Endothelial cell of umbilical vein (primary cell): ENCODE measurements at regions not wholly inside any gene's neighbourhood (a gene's known extent, or its start where the extent isn't known, plus 50 kb on each side); places are given as distances from the start of the nearest gene placed in this dataset.

Experiments used
- BruUV-seq: library from RNA; stranded (reverse); fragments of 400-500 nt; replicated peaks from 2 replicates; lab custom pipeline; 2021; lab: Mats Ljungman, UMichigan
- CTCF ChIA-PET: fragments of 300-600, 350-600 bp; sonication (Branson Sonifier 250); formaldehyde crosslinking; loops from one replicate; lab custom pipeline; 2021; ENCODE audit warnings: antibody characterized with exemption, inconsistent platforms; lab: Charles Lee
- POLR2A ChIA-PET: fragments of 300-600, 350-600 bp; sonication (Branson Sonifier 250); formaldehyde crosslinking; loops from one replicate; lab custom pipeline; 2021; ENCODE audit warnings: antibody characterized with exemption, inconsistent platforms; lab: Charles Lee
- DNase-seq: peaks from one replicate; pipeline ENCODE4 v3.0.0-alpha.2; 2011; ENCODE audit warnings: low read depth, low spot score
- FAIRE-seq: peaks from 2 replicates; lab custom pipeline; 2011; peaks lifted over from hg19 to GRCh38; lab: Jason Lieb, UNC
- H2AFZ ChIP-seq: 2 replicates; pipeline ENCODE4 v1.6.0; 2012; ENCODE audit warnings: low read depth, low read length, control low read depth, inconsistent platforms
- H3K27ac ChIP-seq: 2 replicates; pipeline ENCODE4 v1.5.1; 2011; ENCODE audit warnings: low read depth, mild to moderate bottlenecking, control low read depth, low read length, moderate library complexity; ENCODE audit not compliant: insufficient read depth
- H3K27me3 ChIP-seq, 2 experiments: 2 replicates each; pipeline versions ENCODE4 v1.6.0 to v1.6.1; 2011; ENCODE audit warnings: low read length in 2 of 2, mixed read lengths in 1 of 2; ENCODE audit not compliant: control insufficient read depth in 2 of 2, insufficient read depth in 2 of 2
- H3K36me3 ChIP-seq, 2 experiments: 2 replicates in 1 of 2; 3 replicates in 1 of 2; pipeline ENCODE4 v1.5.1; 2011; ENCODE audit warnings: low read length in 2 of 2, mild to moderate bottlenecking in 1 of 2, moderate library complexity in 1 of 2; ENCODE audit not compliant: control insufficient read depth in 2 of 2, insufficient read depth in 2 of 2; ENCODE audit errors: extremely low read depth in 1 of 2
- H3K4me1 ChIP-seq: 3 replicates; pipeline ENCODE4 v1.5.1; 2011; ENCODE audit warnings: mild to moderate bottlenecking, low read length; ENCODE audit not compliant: control insufficient read depth, insufficient read depth; ENCODE audit errors: extremely low read depth
- H3K4me2 ChIP-seq: 2 replicates; pipeline ENCODE4 v1.6.1; 2011; ENCODE audit warnings: low read length, control low read depth, mixed read lengths; ENCODE audit not compliant: insufficient read depth
- H3K4me3 ChIP-seq, 3 experiments: fragments of 200-600 bp in 1 of 3; sonication (generic), shearing (Covaris generic) in 1 of 3; replicated peaks in 1 of 3; 2 replicates each; pipeline ENCODE4 v1.5.1; 2011 to 2016; ENCODE audit warnings: control low read depth in 3 of 3, low read length in 3 of 3, mild to moderate bottlenecking in 2 of 3, inconsistent platforms in 1 of 3, low read depth in 1 of 3, moderate library complexity in 1 of 3; ENCODE audit not compliant: insufficient read depth in 1 of 3
- H3K79me2 ChIP-seq: 2 replicates; pipeline ENCODE4 v1.6.0; 2012; ENCODE audit warnings: low read length, inconsistent platforms; ENCODE audit not compliant: control insufficient read depth, insufficient read depth
- H3K9ac ChIP-seq: replicated peaks from 2 replicates; pipeline ENCODE3; 2011; ENCODE audit warnings: low read length, control low read depth; ENCODE audit not compliant: insufficient read depth; ENCODE audit errors: extremely low read depth
- H3K9me1 ChIP-seq: replicated peaks from 3 replicates; pipeline ENCODE4 v1.6.0; 2011; ENCODE audit warnings: mild to moderate bottlenecking, low read length; ENCODE audit not compliant: control insufficient read depth, insufficient read depth; ENCODE audit errors: extremely low read depth
- H3K9me3 ChIP-seq: replicated peaks from 2 replicates; pipeline ENCODE4 v1.5.1; 2012; ENCODE audit warnings: low read length, inconsistent platforms; ENCODE audit not compliant: control insufficient read depth, insufficient read depth
- H4K20me1 ChIP-seq: replicated peaks from 2 replicates; pipeline ENCODE3; 2011; ENCODE audit warnings: mild to moderate bottlenecking, low read length; ENCODE audit not compliant: control insufficient read depth, insufficient read depth; ENCODE audit errors: extremely low read depth
- CTCF ChIP-seq, 2 donors: IDR thresholded peaks; 1 replicate in 1 of 2; 2 replicates in 1 of 2; pipeline ENCODE4 v1.5.1; 2011; ENCODE audit warnings: low read length in 2 of 2, mild to moderate bottlenecking in 2 of 2, moderate library complexity in 2 of 2, control low read depth in 1 of 2, inconsistent platforms in 1 of 2, low read depth in 1 of 2; ENCODE audit not compliant: insufficient read depth in 1 of 2; ENCODE audit errors: extremely low read depth in 1 of 2
- EZH2 ChIP-seq: IDR thresholded peaks from 2 replicates; pipeline ENCODE4 v1.6.1; 2012; ENCODE audit warnings: borderline replicate concordance, low read depth, mild to moderate bottlenecking, moderate library complexity, low read length, inconsistent platforms; ENCODE audit not compliant: severe bottlenecking
- FOS ChIP-seq: IDR thresholded peaks from 2 replicates; pipeline ENCODE4 v1.6.1; 2011; ENCODE audit warnings: mild to moderate bottlenecking, low read length, moderate library complexity, borderline replicate concordance; ENCODE audit not compliant: insufficient read depth
- GATA2 ChIP-seq: IDR thresholded peaks from 2 replicates; pipeline ENCODE4 v1.7.0; 2011; ENCODE audit warnings: low read depth, mild to moderate bottlenecking, moderate library complexity, mixed read lengths, low read length; ENCODE audit not compliant: insufficient read length, insufficient read depth
- JUN ChIP-seq: IDR thresholded peaks from 2 replicates; pipeline ENCODE4 v1.6.1; 2011; ENCODE audit warnings: borderline replicate concordance, low read depth; ENCODE audit not compliant: insufficient read length, insufficient read depth
- MAX ChIP-seq: IDR thresholded peaks from 2 replicates; pipeline ENCODE4 v1.6.1; 2011; ENCODE audit not compliant: insufficient read depth, insufficient read length
- MYC ChIP-seq: IDR thresholded peaks from one replicate; pipeline ENCODE4 v1.6.1; 2011; ENCODE audit warnings: mild to moderate bottlenecking, low read depth, low read length
- POLR2A ChIP-seq: IDR thresholded peaks from 2 replicates; pipeline ENCODE4 v1.6.1; 2012; ENCODE audit warnings: low read depth, mild to moderate bottlenecking, control low read depth, low read length
- POLR2AphosphoS5 ChIP-seq: IDR thresholded peaks from 2 replicates; pipeline ENCODE4 v1.6.1; 2012; ENCODE audit warnings: low read depth, mild to moderate bottlenecking, control low read depth, low read length, moderate library complexity; ENCODE audit not compliant: insufficient read depth
- dilution Hi-C: fragments of 300-500 bp; cut with MboI; formaldehyde crosslinking; loops from one replicate; pipeline ENCODE4 v1.15.0; 2019; ENCODE audit warnings: low sequenced_read_pairs; ENCODE audit not compliant: extremely low pct_ligation_motif_present
- intact Hi-C: fragments of 100-400 bp; cut with micrococcal nuclease; formaldehyde crosslinking; loops from one replicate; pipeline ENCODE4 v1.10.0; 2022

DNA sequence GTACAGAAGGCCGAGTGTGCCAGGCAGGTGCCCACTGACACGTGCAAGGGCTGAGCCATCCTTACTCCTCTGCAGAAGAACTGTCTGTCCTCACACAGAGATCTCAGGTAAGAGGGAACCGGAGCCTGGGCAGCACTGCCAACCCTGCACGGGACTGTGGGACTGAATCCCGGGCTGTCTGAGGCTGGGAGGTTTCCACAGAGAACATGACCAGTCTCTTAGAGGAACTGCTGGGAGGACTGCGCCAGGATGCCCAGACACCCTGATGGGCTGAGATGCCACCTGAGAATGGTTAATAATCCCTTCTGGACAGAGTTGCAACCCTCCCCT, 302.9 kb upstream of the SFSWAP start:
- no TSS peak for BruUV-seq
- ChIA-PET CTCF (no interaction called here), POLR2A (no interaction called here)
- no peaks in the 10 kb centered on the region for H3K79me2 ChIP-seq
- no peaks in the 10 kb centered on the region for H3K36me3 ChIP-seq
- FAIRE-seq (no peak), DNase-seq (no peak)
- intact Hi-C loops = no loop called here
- H3K9ac ChIP-seq = no peak overlapping the region
- no peak overlapping the region for H3K27ac ChIP-seq
- H3K4me3 ChIP-seq = no peak overlapping the region
- H3K9me1 ChIP-seq = no peaks in the 10 kb centered on the region
- TF ChIP-seq EZH2 (no peak), FOS (no peak), JUN (no peak), GATA2 (no peak), MYC (no peak), POLR2A (no peak), CTCF (IDR thresholded peaks at IDR 0.05; ENCODE audit: extremely low read depth in 1 of 2, insufficient read depth in 1 of 2, low read depth in 1 of 2, low read length in 2 of 2) (no peak), MAX (no peak), POLR2AphosphoS5 (no peak)
- no peaks in the 10 kb centered on the region for H4K20me1 ChIP-seq
- H3K4me2 ChIP-seq = no peak overlapping the region
- H3K4me1 ChIP-seq = no peaks in the 10 kb centered on the region
- H3K9me3 ChIP-seq = peaks cover 2% of the 10 kb centered on the region
- no peaks in the 10 kb centered on the region for H3K27me3 ChIP-seq
- dilution Hi-C loops = no loop called here
- no peak overlapping the region for H2AFZ ChIP-seq
